ENCODE measurements at regions not wholly inside any gene's neighbourhood (a gene's known extent, or its start where the extent isn't known, plus 50 kb on each side); places are given as distances from the start of the nearest gene placed in this dataset.

GRCh38 chr3:168844894-168845482, 749.3 kb upstream of the GOLIM4 start:
- no peak for TF ChIP-seq CTCF (IDR thresholded peaks at IDR 0.05; ENCODE audit: insufficient read depth, low read length, poor library complexity, severe bottlenecking)
- no peaks in the 10 kb centered on the region for H3K27me3 ChIP-seq (replicated peaks; ENCODE audit: control insufficient read depth, insufficient read depth, low read length)
- DNase-seq (ENCODE audit: extremely low read depth, insufficient read length): no peak
- no peak overlapping the region for H3K4me3 ChIP-seq (replicated peaks; ENCODE audit: low read depth, low read length)
- H3K36me3 ChIP-seq (ENCODE audit: control insufficient read depth, insufficient read depth, low read length): no peaks in the 10 kb centered on the region

GRCh38 chr3:168844472-168844871, 748.7 kb upstream of the GOLIM4 start:
- no peak overlapping the region for H3K4me3 ChIP-seq (replicated peaks; ENCODE audit: low read depth, low read length)
- no peaks in the 10 kb centered on the region for H3K27me3 ChIP-seq (replicated peaks; ENCODE audit: control insufficient read depth, insufficient read depth, low read length)
- no peak for TF ChIP-seq CTCF (IDR thresholded peaks at IDR 0.05; ENCODE audit: insufficient read depth, low read length, poor library complexity, severe bottlenecking)
- DNase-seq (ENCODE audit: extremely low read depth, insufficient read length): no peak
- H3K36me3 ChIP-seq (ENCODE audit: control insufficient read depth, insufficient read depth, low read length): no peaks in the 10 kb centered on the region

- no peaks in the 10 kb centered on the region for H3K27me3 ChIP-seq (replicated peaks; ENCODE audit: control insufficient read depth, insufficient read depth, low read length)
- DNase-seq (ENCODE audit: extremely low read depth, insufficient read length): no peak
- H3K36me3 ChIP-seq (ENCODE audit: control insufficient read depth, insufficient read depth, low read length): no peaks in the 10 kb centered on the region
- TF ChIP-seq CTCF (IDR thresholded peaks at IDR 0.05; ENCODE audit: insufficient read depth, low read length, poor library complexity, severe bottlenecking): no peak
- no peak overlapping the region for H3K4me3 ChIP-seq (replicated peaks; ENCODE audit: low read depth, low read length)
Measured at GRCh38 chr3:168843481-168843880, 747.8 kb upstream of the GOLIM4 start.

- Histone ChIP-seq H3K36me3 (ENCODE audit: control insufficient read depth, insufficient read depth, low read length) (no peaks in the 10 kb centered on the region), H3K4me3 (replicated peaks; ENCODE audit: low read depth, low read length) (no peak overlapping the region), H3K27me3 (replicated peaks; ENCODE audit: control insufficient read depth, insufficient read depth, low read length) (no peaks in the 10 kb centered on the region)
- TF ChIP-seq CTCF (IDR thresholded peaks at IDR 0.05; ENCODE audit: insufficient read depth, low read length, poor library complexity, severe bottlenecking): no peak
- DNase-seq (ENCODE audit: extremely low read depth, insufficient read length): no peak
Measured at GRCh38 chr3:168839653-168840052, 743.9 kb upstream of the GOLIM4 start.

GRCh38 chr3:168834558-168834957, 738.8 kb upstream of the GOLIM4 start:
- no peak overlapping the region for H3K4me3 ChIP-seq (replicated peaks; ENCODE audit: low read depth, low read length)
- H3K27me3 ChIP-seq (replicated peaks; ENCODE audit: control insufficient read depth, insufficient read depth, low read length): no peaks in the 10 kb centered on the region
- DNase-seq (ENCODE audit: extremely low read depth, insufficient read length): no peak
- no peak for TF ChIP-seq CTCF (IDR thresholded peaks at IDR 0.05; ENCODE audit: insufficient read depth, low read length, poor library complexity, severe bottlenecking)
- H3K36me3 ChIP-seq (ENCODE audit: control insufficient read depth, insufficient read depth, low read length): no peaks in the 10 kb centered on the region

GRCh38 chr3:168828943-168829342, 733.2 kb upstream of the GOLIM4 start:
- no peak for TF ChIP-seq CTCF (IDR thresholded peaks at IDR 0.05; ENCODE audit: insufficient read depth, low read length, poor library complexity, severe bottlenecking)
- H3K4me3 ChIP-seq (replicated peaks; ENCODE audit: low read depth, low read length): no peak overlapping the region
- DNase-seq (ENCODE audit: extremely low read depth, insufficient read length): no peak

More at GRCh38 chr3:168828943-168829342, 733.2 kb upstream of the GOLIM4 start:
- no peaks in the 10 kb centered on the region for H3K36me3 ChIP-seq (ENCODE audit: control insufficient read depth, insufficient read depth, low read length)
- no peaks in the 10 kb centered on the region for H3K27me3 ChIP-seq (replicated peaks; ENCODE audit: control insufficient read depth, insufficient read depth, low read length)

All from GM06990 (cell line).